Heart right ventricle (tissue), 16 donors: ENCODE measurements at regions not wholly inside any gene's neighbourhood (a gene's known extent, or its start where the extent isn't known, plus 50 kb on each side); places are given as distances from the start of the nearest gene placed in this dataset.

Experiments
- ATAC-seq, 8 donors: fragments of 200-7000 bp; cut with Tn5 transposase; one replicate each; pipeline ENCODE4 v1.9.1; 2020; ENCODE audit warnings: mild to moderate bottlenecking in 8 of 8, moderate library complexity in 8 of 8, moderate number of reproducible peaks in 1 of 8
- DNase-seq, 2 donors: peaks; one replicate each; pipeline ENCODE4 v3.0.0-alpha.2; 2020
- H3K27ac ChIP-seq, 10 donors: fragments of 200-600 bp; sonication (generic) in 2 of 10; one replicate each; pipeline versions ENCODE4 v1.5.0 to v1.8.0; 2020 to 2022; ENCODE audit warnings: mild to moderate bottlenecking in 3 of 10
- H3K27me3 ChIP-seq, 7 donors: fragments of 200-600 bp; one replicate each; pipeline ENCODE4 v1.8.0; 2021 to 2022; ENCODE audit warnings: mild to moderate bottlenecking in 2 of 7
- H3K36me3 ChIP-seq, 9 donors: fragments of 200-600 bp; sonication (generic) in 1 of 9; one replicate each; pipeline versions ENCODE4 v1.5.0 to v1.8.0; 2020 to 2022; ENCODE audit warnings: mild to moderate bottlenecking in 2 of 9
- H3K4me1 ChIP-seq, 9 donors: fragments of 200-600 bp; sonication (generic) in 1 of 9; one replicate each; pipeline versions ENCODE4 v1.5.0 to v1.8.0; 2020 to 2022; ENCODE audit warnings: mild to moderate bottlenecking in 4 of 9
- H3K4me3 ChIP-seq, 10 donors: fragments of 200-600 bp; sonication (generic) in 2 of 10; one replicate each; pipeline versions ENCODE4 v1.5.0 to v1.8.0; 2020 to 2022; ENCODE audit warnings: mild to moderate bottlenecking in 7 of 10, moderate library complexity in 2 of 10
- H3K9me3 ChIP-seq, 11 donors: fragments of 200-600 bp in 10 of 11; sonication (generic) in 2 of 11; one replicate each; pipeline versions ENCODE4 v1.5.0 to v1.8.0; 2013 to 2022; ENCODE audit warnings: mild to moderate bottlenecking in 2 of 11, control low read depth in 1 of 11, moderate library complexity in 1 of 11
- CTCF ChIP-seq, 9 donors: fragments of 200-600 bp; sonication (generic) in 2 of 9; IDR thresholded peaks; one replicate each; pipeline versions ENCODE4 v1.5.0 to v1.8.0; 2021 to 2022; ENCODE audit warnings: antibody characterized with exemption in 9 of 9, mild to moderate bottlenecking in 5 of 9, moderate library complexity in 1 of 9
- WGBS, 2 donors: extraction: QIAGEN DNeasy Blood & Tissue Kit; methylation state at CpG; one replicate each; pipeline ENCODE4 v1.1.7; 2013; ENCODE audit warnings: inconsistent platforms in 1 of 2; 5-methylcytosine and 5-hydroxymethylcytosine counted together
- intact Hi-C, 10 donors: fragments of 100-400 bp; cut with DNase I; formaldehyde crosslinking; loops; one replicate each; pipeline versions ENCODE4 v1.11.1 to v1.14.2; 2022
- donor health status: Arrhythmogenic right ventricular cardiomyopathy.
- donor health status: ischemic (EF 13 %, LVEDD 7.1; RV severe dilation, severe dysfunction).
- donor health status: healthy with polysubstance abuse.
- donor health status: DM: no; HTN: yes; CAD: no.
- donor health status: DM: no; HTN: no; CAD: no.
- donor health status: ischemic (EF 25% LVEDD 6.9; RV normal size, moderate dysfunction).
- donor health status: ischemic (EF 25% LVEDD 5.7; RV mildly dilated, moderate dysfunction).
- donor health status: healthy.
- donor health status: DM: yes; HTN: yes; CAD: no.
- donor health status: Ischemic cardiomyopathy.
- donor health status: ischemic (EF 35%, LVEDD 5.7; RV mildly dilated, moderate dysfunction).
- donor health status: nonischemic (EF 11% LVEDD 7.7; RV severe dilation, severe dysfunction).
- donor health status: DM: yes; HTN: yes; CAD: no.
- donor health status: PGD.
- donor health status: ischemic (EF 29% LVEDD 5.4; RV normal size, mild dysfunction).
- donor health status: nonischemic (EF 23%, LVEDD 6.1; RV moderate dilation, normal function).

- intact Hi-C loops = no loop called here
- Histone ChIP-seq H3K36me3 (no peaks in the 10 kb centered on the region), H3K4me1 (peaks cover 0 to 52% (median 0%) of the 10 kb centered on the region in 9 donors), H3K27me3 (no peaks in the 10 kb centered on the region), H3K9me3 (peaks cover 0 to 18% (median 0%) of the 10 kb centered on the region in 11 donors), H3K27ac (no peak overlapping the region), H3K4me3 (no peak overlapping the region)
- ATAC-seq = no peak
- 91 to 94% methylated on average over 4 of the region's 4 CpGs for WGBS, 2 donors
- DNase-seq = no peak
- TF ChIP-seq CTCF (IDR thresholded peaks at IDR 0.05) = no peak
These were observed 260.0 kb upstream of the FN1 start for GRCh38 chr2:215695861-215696260.

- H3K4me3 ChIP-seq = no peak overlapping the region
- intact Hi-C loops = no loop called here
- no peaks in the 10 kb centered on the region for H3K27me3 ChIP-seq
- peaks cover 0 to 34% (median 0%) of the 10 kb centered on the region in 9 donors for H3K4me1 ChIP-seq
- peak overlapping the region in 1 of 10 donors; percentile 19 for H3K27ac ChIP-seq
- no peak for TF ChIP-seq CTCF (IDR thresholded peaks at IDR 0.05)
- ATAC-seq (no peak), DNase-seq (no peak)
- no peaks in the 10 kb centered on the region for H3K36me3 ChIP-seq
- peaks cover 0 to 17% (median 0%) of the 10 kb centered on the region in 11 donors for H3K9me3 ChIP-seq
- 93% methylated on average over 1 of the region's 1 CpG for whole genome bisulfite sequencing, 2 donors
These were observed 258.2 kb upstream of the FN1 start for GRCh38 chr2:215693999-215694580.

GRCh38 chr2:215693193-215693998, 257.5 kb upstream of the FN1 start:
- intact Hi-C loops = no loop called here
- no peak for DNase-seq
- Histone ChIP-seq H3K27me3 (no peaks in the 10 kb centered on the region), H3K9me3 (peaks cover 0 to 10% (median 0%) of the 10 kb centered on the region in 11 donors), H3K27ac (peak overlapping the region in 1 of 10 donors; percentile 19), H3K36me3 (no peaks in the 10 kb centered on the region), H3K4me3 (no peak overlapping the region), H3K4me1 (peaks cover 0 to 30% (median 0%) of the 10 kb centered on the region in 9 donors)
- WGBS, 2 donors = 70 to 76% methylated on average over 3 of the region's 3 CpGs
- ATAC-seq = peak in 6 of 8 donors; percentile 27 to 62 (median 51)
- TF ChIP-seq CTCF (IDR thresholded peaks at IDR 0.05) = no peak

GRCh38 chr2:215692387-215693079, 256.7 kb upstream of the FN1 start:
- H3K4me3 ChIP-seq = no peak overlapping the region
- 98 to 100% methylated on average over 1 of the region's 1 CpG for WGBS, 2 donors
- peaks cover 0 to 1% (median 0%) of the 10 kb centered on the region in 11 donors for H3K9me3 ChIP-seq
- no peaks in the 10 kb centered on the region for H3K27me3 ChIP-seq
- no peaks in the 10 kb centered on the region for H3K36me3 ChIP-seq
- DNase-seq = no peak
- TF ChIP-seq CTCF (IDR thresholded peaks at IDR 0.05) = no peak
- intact Hi-C loops = no loop called here
- H3K27ac ChIP-seq = peak overlapping the region in 1 of 10 donors; percentile 16
- H3K4me1 ChIP-seq = peaks cover 0 to 27% (median 0%) of the 10 kb centered on the region in 9 donors
- no peak for ATAC-seq
